ENCODE measurements at regions not wholly inside any gene's neighbourhood (a gene's known extent, or its start where the extent isn't known, plus 50 kb on each side); places are given as distances from the start of the nearest gene placed in this dataset.
"Not testable (repeated sequence)": the region's sequence is repeated elsewhere in the genome, so short reads cannot be mapped to it uniquely, and the experiment has no call there.

GRCh38 chr17:52505601-52506000 is 347.1 kb upstream of the CA10 start:
- DNase-seq = no peak

DNA sequence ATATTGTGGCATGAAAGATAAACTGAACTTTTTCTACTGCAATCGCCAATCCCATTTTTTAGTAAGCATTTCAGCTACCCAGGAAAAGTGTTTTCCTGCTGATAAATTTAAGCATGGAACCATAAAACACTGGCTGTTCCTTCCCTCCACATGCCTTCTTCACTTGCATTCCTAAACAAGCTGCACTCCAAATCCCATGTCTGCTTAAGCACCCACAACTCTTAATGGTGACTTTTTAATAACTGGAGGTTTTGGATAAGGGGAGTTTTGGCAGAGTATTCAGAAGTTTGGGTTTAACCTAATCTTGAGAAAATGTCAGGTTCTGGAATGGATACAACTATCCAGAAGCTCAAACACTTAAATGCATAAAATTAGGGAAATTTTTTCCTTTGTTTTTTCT is 345.6 kb upstream of the CA10 start:
- no peak for DNase-seq

GRCh38 chr17:52495646-52496045 is 337.1 kb upstream of the CA10 start:
- DNase-seq = no peak

DNA sequence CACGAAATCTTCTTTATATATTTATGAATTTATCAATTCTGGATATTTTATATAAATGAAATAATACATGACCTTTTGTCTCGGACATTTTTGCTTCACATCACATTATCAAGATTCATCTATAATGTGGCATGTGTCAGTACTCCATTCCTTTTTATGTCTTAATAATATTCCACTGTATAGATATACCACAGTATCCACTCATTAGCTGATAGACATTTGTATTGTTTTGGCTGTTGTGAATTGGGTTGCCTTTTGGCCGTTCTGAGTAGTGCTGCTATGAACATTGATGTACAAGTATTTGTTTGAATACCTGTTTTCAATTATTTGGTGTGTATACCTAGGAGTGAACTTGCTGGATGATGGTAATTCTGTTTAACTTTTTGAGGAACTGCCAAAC is 323.8 kb upstream of the CA10 start:
- no peak for DNase-seq

DNA sequence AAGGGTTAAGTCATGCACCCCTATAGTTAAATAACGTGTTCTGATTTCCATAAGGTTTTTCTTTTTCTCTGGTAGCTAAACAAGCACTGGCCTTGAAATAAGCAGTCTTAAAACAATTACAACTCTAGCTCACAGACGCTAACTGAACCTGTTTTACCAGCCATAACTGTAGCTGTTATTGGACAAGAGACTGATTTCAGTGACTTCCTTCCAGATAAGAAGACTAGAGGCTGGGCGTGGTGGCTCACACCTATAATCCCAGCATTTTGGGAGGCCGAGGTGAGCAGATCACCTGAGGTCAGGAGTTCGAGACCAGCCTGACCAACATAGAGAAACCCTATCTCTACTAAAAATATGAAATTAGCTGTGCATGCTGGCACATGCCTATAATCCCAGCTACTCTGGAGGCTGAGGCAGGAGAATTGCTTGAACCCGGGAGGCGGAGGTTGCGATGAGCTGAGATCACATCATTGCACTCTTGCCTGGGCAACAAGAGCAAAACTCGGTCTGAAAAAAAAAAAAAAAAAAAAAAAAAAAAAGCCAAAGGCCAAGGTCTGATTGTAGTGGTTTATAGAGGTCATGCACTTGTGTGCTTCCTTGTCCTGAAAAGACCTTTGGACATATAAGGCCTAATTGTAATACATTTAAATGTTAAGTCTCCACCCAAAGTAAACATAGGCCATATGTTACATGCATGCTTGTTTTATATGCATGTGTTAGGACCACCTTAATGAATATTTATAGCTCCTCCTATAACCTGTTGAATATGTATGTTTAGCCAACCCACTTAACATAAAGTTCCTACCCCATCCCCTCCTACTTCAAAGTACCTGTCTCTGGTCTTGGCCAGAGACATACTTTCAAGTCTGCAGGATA is 319.5 kb upstream of the CA10 start:
- DNase-seq = no peak

- DNase-seq = no peak
These were observed 318.3 kb upstream of the CA10 start for GRCh38 chr17:52476638-52477313.

- DNase-seq = no peak
These were observed 312.0 kb upstream of the CA10 start for GRCh38 chr17:52470553-52470952.

DNA sequence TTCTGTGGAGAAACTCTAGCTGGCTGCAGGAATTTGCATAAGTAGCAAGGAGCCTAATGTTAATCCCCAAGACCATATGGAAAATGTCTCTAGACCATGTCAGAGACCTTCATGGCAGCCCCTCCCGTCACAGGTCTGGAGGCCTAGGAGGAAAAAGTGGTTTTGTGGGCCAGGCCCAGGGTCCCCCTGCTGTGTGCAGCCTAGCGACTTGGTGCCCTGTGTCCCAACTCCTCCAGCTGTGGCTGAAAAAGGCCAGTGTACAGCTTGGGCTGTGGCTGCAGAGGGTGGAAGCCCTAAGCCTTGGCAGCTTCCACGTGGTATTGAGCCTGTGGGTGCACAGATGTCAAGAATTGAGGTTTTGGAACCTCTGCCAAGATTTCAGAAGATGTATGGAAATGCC is 306.9 kb upstream of the CA10 start:
- DNase-seq = no peak

- no peak for DNase-seq
These were observed 292.9 kb upstream of the CA10 start for GRCh38 chr17:52451294-52451861.

DNA sequence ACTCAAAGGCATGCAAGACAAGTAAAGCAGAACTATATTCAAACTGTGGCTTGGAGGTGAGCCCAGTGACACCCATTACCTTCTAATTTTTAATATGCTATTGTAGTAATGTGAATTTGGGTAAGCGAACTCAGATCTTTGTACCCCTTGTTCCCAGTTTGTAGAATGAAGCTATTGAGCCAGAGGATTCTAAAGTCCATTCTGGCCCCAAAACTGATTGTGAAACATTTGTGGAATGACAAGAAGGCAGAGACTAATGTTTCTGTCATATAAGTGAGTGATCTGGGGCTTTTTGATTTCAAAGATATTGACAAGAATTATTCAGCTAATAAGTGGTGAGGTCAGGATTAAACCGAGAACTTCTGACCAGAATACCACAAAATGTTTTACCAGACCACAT is 283.8 kb upstream of the CA10 start:
- no peak for DNase-seq

DNA sequence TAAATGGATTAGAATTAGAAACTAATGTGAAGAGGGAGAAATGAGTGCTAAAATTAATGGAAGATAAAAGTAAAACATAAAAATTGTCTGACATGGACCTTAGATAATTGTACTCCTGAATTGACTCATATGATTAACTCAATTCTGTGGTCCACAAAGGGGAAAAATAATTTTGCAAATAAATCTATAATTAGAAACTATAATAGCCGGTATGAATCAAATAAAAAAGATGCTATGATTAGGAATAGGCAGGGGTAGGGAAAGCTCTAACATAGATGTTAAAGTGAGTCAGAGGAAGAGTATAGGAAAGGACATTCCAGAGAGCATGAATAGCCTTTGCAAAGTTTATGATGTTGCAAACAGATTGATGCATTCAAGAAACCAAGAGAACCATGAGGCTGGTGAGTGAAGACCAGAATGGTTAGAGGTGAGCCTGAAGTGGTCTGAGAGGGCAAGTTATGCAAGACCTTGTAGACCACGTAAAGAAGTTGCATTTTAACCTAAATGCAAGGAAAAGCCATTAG is 262.1 kb upstream of the CA10 start:
- no peak for DNase-seq

DNA sequence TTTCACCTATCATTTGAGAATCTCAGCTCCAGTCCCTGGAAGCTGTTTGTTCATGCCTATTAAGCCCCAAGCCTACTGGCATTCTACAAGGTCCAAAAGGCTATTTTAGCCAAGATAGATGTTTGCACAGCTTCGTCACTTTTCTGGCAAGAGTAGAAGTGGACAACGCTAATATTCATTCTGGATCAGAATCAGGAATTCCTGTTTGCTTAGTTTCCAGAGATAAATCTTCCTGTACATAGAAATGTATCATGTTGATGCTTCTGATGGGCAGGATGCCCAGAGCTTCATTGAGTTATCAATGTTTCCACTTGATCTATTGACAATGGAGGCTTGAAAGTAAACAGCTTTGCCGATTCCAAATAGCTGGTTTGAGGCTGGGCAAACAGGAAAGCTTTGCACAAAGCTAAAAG is 260.7 kb upstream of the CA10 start:
- no peak for DNase-seq

- DNase-seq = no peak
These were observed 252.3 kb upstream of the CA10 start for GRCh38 chr17:52410781-52411180.

DNA sequence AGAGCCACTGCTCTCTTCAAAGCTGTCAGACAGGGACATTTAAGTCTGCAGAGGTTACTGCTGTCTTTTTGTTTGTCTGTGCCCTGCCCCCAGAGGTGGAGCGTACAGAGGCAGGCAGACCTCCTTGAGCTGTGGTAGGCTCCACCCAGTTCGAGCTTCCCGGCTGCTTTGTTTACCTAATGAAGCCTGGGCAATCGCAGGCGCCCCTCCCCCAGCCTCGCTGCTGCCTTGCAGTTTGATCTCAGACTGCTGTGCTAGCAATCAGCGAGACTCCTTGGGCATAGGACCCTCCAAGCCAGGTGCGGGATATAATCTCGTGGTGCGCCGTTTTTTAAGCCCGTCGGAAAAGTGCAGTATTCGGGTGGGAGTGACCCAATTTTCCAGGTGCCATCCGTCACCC is 250.7 kb upstream of the CA10 start:
- not testable (repeated sequence) for DNase-seq

GRCh38 chr17:52395308-52395707 is 236.8 kb upstream of the CA10 start:
- DNase-seq = no peak

DNA sequence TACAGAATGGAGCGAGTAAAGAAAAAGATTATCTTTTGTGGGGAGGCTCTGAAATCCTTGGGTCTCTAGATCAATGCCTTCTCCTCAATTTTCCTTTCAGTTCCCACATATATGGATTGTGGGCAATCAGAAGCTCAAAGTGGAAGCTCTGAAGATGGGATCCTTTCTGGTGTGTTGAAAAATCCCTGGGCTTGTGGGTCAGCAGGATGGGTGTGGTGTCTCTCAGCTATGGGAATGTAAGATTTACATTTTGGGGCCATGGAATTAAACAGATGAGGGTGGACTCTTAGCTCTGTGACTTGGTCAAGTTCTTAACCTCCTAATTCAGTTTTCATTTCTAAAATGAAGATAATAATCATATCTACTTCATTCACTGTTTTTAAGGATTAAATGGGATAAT is 231.9 kb upstream of the CA10 start:
- no peak for DNase-seq

GRCh38 chr17:52389632-52390031 is 231.1 kb upstream of the CA10 start:
- DNase-seq = no peak

DNA sequence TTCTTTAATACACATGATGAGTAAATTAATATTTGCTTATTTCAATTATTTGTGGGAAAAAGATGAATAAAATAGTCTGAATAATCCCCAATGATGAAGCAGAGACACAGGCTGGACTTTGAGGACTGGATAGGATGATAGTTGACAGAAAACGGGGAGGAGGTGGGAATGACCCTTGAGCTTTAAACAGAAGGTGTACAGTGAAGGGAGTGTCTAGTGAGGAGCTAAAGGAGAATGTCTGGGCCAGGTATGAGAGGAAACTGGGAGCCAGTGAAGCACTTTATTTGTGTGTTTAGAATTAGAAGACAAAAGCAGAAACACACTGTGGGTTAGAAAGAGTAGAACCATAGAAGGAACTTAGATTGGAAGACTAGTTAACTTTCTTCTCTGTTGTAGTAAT is 230.4 kb upstream of the CA10 start:
- DNase-seq = no peak

- no peak for DNase-seq
These were observed 226.2 kb upstream of the CA10 start for GRCh38 chr17:52384695-52385094.

GRCh38 chr17:52383493-52384100 is 225.1 kb upstream of the CA10 start:
- DNase-seq = peak in 1 of 2 donors; percentile 2

- DNase-seq = no peak
These were observed 220.3 kb upstream of the CA10 start for GRCh38 chr17:52378860-52379259.

GRCh38 chr17:52376137-52376536 is 217.6 kb upstream of the CA10 start:
- DNase-seq = no peak

- no peak for DNase-seq
These were observed 210.4 kb upstream of the CA10 start for GRCh38 chr17:52368886-52369285.

Data from CD4-positive, alpha-beta T cell treated with Interleukin-1 beta for 1 hour (primary cell).